GM18502 (cell line): ENCODE measurements at regions not wholly inside any gene's neighbourhood (a gene's known extent, or its start where the extent isn't known, plus 50 kb on each side); places are given as distances from the start of the nearest gene placed in this dataset.

Source experiments
- ATAC-seq: cut with Tn5 transposase; IDR thresholded peaks from one replicate; pipeline ENCODE4 v1.9.1; 2021; ENCODE audit warnings: mild to moderate bottlenecking; ENCODE audit not compliant: unreplicated experiment, poor library complexity

GRCh38 chr13:34421347-34421719 is 520.7 kb upstream of the NBEA start:
- no peak for ATAC-seq

GRCh38 chr13:34421858-34422475 is 520.1 kb upstream of the NBEA start:
- ATAC-seq, result no peak

- ATAC-seq, result no peak
Measured at GRCh38 chr13:34422956-34423355, 519.1 kb upstream of the NBEA start.

GRCh38 chr13:34425327-34425949 is 516.6 kb upstream of the NBEA start:
- no peak for ATAC-seq

GRCh38 chr13:34428911-34429310 is 513.2 kb upstream of the NBEA start:
- ATAC-seq, result no peak

GRCh38 chr13:34430294-34430693 is 511.8 kb upstream of the NBEA start:
- ATAC-seq, result no peak

- ATAC-seq, result no peak
Measured at GRCh38 chr13:34431827-34432581, 510.1 kb upstream of the NBEA start.

- no peak for ATAC-seq
Measured at GRCh38 chr13:34435338-34435737, 506.7 kb upstream of the NBEA start.

GRCh38 chr13:34437873-34438272 is 504.2 kb upstream of the NBEA start:
- no peak for ATAC-seq

GRCh38 chr13:34452831-34453230 is 489.2 kb upstream of the NBEA start:
- ATAC-seq, result no peak

- no peak for ATAC-seq
Measured at GRCh38 chr13:34458756-34459715, 483.0 kb upstream of the NBEA start.

GRCh38 chr13:34459856-34460255 is 482.2 kb upstream of the NBEA start:
- ATAC-seq, result no peak

- no peak for ATAC-seq
Measured at GRCh38 chr13:34462843-34463242, 479.2 kb upstream of the NBEA start.

- no peak for ATAC-seq
Measured at GRCh38 chr13:34464011-34464410, 478.1 kb upstream of the NBEA start.

GRCh38 chr13:34465423-34465922 is 476.6 kb upstream of the NBEA start:
- no peak for ATAC-seq

- no peak for ATAC-seq
Measured at GRCh38 chr13:34466301-34466700, 475.8 kb upstream of the NBEA start.

- no peak for ATAC-seq
Measured at GRCh38 chr13:34467450-34468083, 474.5 kb upstream of the NBEA start.

GRCh38 chr13:34469196-34469986 is 472.7 kb upstream of the NBEA start:
- no peak for ATAC-seq

GRCh38 chr13:34474187-34474868 is 467.7 kb upstream of the NBEA start:
- ATAC-seq, result no peak
